T1000 (cell line): ENCODE measurements at regions not wholly inside any gene's neighbourhood (a gene's known extent, or its start where the extent isn't known, plus 50 kb on each side); places are given as distances from the start of the nearest gene placed in this dataset.

Experiments used
- DNase-seq: peaks from one replicate; lab custom pipeline; 2025; ENCODE audit warnings: mixed read lengths; lab: John Stamatoyannopoulos, UW

DNA sequence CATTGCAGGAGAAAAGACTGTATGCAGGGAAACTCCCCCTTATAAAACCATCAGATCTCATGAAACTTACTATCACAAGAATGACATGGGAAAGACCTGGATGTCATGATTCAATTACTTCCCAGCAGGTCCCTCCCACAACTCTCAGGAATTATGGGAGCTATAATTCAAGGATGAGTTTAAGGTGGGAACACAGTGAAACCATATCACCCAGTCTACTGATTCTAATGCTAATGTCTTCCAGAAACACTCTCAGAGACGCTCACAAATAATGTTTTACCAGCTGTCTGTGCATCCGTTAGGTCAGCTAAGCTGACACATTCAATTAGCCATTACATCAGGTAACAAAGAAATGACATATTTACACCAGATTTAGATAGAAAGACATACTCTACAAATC, 637.9 kb downstream of the NLGN4Y start:
- no peak for DNase-seq

DNA sequence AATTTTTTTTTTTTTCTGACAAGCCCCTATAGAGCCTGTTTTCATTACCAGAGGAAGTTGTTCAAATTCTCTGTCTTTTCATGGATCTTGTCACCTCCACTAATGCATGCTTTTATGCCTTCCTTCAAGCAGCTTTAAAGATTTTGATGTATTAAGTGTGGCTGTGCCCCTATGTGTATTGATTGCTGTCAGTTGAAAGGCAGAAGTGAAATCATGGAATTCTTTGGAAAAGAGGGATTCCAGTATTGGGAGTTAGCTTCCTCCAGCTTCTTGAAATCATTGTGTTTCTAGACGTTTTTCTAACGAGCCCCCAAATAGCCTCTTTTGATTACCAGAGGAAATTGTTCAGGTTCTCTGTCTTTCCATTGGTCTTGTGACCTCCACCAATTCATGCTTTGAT, 655.6 kb downstream of the NLGN4Y start:
- no peak for DNase-seq

DNA sequence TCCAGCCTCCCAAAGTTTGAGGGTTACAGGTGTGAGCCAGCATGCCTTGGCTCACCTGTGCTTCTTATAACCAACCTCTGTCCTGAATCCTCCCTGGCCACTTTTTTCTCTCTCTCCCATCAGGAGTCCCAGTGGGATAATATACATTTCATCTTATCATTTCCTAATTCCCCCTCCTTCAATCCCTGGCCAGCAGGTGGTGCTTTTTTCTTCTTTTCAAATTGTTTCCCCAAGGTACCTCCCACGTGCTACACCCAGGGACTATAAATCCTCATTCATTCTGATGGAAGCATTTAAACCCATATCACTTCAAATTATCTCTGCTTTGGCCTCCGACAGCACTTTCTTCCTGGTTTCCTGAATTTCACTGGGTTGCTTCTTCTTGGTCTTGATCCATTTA, 704.7 kb downstream of the NLGN4Y start:
- DNase-seq: no peak

DNA sequence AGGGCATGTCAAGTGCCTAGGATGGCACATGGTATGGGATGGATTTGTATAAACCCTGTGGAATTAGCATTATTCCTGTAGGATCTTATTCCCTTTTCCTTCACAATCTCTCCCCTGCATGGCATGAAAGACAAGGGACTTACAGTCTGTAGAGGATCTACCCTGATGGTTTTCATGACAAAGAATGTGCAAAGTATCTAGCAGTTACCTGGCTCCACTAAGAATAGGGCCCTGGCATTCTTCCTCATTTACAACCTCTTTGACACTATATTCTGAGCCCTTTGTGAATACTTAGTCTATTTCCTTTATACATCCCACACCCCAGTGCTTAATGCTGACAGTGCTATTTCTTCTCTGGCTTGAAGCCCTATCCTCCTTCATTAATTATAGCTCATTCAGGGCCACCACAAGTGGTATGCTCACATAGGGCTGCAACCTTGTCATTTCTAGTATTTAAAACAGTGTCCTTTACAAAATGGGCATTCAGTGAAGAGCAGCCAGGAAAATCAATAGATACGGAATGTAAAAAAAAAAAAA, 715.3 kb downstream of the NLGN4Y start:
- DNase-seq: no peak

DNA sequence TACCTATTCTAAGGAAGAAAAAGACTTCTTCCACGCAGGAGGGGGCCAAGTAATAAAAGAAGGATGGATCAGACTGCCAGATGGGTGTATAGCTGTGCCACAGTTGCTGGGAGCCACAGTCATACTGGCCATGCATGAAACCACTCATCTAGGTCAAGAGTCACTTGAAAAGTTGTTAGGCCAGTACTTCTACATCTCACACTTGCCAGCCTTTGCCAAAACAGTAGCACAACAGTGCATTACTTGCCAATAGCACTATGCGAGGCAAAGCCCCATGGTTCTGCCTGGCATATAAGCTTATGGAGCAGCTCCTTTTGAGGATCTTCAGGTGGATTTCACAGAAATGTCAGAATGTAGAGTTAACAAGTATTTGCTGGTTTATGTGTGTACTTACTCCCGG, 735.0 kb downstream of the NLGN4Y start:
- no peak for DNase-seq

DNA sequence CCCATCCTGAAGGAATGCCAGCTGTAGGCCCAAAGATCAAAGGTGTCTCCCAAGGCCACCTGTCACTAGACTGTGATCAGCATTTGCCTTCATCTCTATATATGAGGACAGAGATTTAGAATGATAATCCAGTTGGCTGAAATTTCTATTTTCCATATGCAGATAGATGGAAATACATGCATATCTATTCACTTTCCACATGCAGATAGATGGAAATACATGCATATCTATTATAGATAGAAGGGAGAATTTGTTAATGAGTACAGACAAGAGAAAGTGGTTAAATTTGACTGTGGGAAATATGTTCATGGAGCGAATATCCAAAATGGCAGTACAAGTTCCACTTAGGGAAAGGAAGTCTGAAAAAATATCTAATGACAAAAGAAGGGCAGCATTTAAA, 762.2 kb downstream of the NLGN4Y start:
- DNase-seq: no peak

DNA sequence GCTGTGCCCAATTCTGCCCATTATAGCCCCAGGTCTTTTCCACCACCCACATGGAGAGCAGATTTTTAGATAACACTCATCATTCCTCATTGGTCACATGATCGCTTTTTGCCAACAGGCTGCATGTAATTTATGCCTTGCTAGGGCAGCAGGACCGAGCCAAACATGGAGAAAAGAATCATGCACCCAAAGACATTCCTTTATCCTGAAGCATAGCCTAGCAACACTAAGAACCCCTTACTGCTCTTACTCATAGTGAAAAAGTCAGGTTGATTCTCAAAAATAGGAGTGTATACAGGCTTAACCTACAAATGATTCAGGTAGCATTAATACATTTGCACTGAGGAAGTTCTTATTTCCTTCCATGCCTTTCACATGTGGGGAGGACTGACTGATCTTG, 765.5 kb downstream of the NLGN4Y start:
- peak; percentile 0 for DNase-seq

DNA sequence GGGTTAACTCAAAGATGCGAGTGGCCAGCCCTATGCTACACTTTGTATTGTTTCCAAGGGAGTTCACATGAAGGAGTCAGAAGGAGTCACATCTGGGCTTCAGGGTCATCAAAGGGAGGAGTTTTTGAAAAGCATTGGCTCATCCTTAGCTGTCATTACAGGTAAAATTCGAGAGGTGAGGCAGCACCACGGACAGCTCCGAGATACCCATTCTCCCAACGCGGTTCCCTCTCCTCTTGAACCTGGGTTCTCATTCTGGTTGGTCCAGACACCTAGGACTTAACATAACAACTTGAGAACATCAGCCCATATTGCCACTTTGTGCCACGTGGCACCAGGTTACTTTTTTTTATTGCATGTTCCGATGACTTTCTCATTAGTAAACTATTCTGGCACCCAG, 768.6 kb downstream of the NLGN4Y start:
- DNase-seq: no peak

DNA sequence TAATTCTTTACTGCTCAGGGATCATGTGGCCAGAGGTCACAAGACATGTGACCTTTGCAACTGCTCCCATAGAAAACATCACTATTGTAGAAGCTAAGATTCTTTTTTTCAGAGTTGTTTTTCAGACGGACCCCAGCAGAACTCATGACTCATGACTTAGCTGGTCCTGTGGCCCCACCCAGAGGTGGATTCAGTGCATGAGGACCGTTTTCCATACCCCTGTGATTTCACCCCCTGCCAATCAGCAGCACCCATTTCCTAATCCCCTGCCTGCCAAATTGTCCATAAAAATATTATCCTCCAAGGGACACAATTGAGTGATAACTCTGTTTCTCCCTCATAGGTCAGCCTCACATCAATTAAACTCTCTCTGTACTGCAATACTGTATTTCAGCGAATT, 777.5 kb downstream of the NLGN4Y start:
- no peak for DNase-seq

DNA sequence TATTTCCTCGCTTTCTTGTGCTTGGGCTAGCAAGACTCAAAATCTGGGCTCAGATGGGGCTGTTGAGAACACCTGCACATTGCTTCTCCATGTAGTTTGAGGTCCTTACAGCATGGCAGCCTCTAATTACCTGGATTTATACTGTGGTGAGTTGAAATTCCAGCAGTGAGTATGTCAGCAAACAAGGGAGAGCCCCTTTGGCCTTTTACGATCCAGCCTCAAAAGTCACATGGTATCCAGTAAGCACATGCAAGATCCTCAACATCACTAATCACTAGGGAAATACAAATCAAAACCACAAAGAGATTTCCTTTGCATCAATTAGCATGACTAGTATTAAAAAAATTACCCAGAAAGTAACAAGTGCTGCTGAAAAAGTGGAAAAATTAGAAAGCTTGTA, 787.8 kb downstream of the NLGN4Y start:
- no peak for DNase-seq

DNA sequence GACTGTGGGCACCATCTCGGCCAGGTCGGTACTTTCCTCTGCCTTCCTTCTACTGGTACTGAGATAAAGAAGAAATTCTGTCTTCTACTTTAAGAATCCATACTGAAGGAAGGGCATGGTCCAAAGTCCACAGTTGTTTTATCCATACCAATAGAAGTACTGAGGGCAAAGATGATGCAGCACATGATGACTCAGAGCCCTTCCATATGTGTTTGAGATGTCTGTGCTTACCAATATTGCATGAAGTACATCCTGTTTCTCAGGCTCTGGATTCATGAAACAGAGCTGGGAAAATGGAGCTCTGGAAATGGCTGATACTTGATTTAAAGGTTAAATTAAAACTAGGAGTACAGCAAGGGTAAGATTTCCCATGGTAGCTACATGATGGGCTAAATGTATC, 799.9 kb downstream of the NLGN4Y start:
- DNase-seq: no peak

DNA sequence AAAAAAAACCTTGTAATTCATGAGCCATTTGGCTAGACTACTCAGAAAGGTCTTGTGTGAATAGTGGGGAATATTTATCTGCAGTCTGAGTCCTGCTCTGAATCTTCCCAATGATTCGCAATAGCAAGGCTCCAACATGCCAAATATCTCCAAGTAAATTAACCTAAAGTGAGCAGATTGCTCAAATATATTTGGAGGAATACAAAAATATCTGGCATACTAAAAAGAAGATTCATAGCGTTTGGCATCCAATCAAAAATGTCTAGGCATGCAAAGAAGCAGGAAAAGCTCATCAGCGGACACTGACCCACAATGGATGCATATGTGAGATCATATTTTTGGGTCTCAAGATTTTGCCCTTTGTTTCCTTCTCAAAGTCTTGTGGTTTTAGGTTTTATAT, 800.9 kb downstream of the NLGN4Y start:
- DNase-seq: no peak

DNA sequence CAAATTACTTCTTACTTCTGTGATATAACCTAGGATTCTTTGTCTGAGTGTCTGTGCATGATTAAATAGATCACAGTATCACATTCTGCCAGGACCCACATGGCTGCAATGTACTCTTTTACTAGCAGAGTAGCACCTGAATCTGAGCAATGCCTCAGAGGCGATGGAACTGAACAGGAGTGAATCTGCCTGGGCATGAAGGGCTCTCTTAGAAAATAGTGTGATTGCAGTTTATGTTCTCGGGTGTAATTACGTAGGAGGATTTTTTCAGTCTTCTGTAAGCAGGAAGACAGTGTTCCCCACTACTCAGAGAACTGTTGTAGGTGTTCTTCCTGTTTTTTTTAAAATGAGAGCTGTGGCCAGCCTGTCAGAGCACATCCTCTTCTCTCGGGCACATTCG, 802.3 kb downstream of the NLGN4Y start:
- no peak for DNase-seq

DNA sequence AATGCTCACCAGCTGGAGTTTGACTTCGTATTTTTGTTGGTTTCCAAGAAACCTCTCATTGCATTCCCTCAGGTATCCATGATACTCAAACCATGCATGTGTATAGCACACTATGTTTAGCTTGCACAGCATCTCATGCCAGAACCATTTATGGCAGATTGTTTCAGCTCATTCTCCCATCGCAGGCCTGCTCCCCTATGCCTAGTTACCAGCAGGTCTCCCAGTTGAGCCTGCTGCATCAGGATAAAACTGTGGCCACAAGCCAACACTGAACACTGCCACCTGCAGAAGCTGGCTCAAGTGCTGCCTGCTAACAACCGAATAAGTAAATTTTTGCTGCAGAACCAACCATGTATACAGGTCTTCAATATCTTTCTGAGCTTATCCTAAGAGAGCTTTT, 804.5 kb downstream of the NLGN4Y start:
- no peak for DNase-seq

DNA sequence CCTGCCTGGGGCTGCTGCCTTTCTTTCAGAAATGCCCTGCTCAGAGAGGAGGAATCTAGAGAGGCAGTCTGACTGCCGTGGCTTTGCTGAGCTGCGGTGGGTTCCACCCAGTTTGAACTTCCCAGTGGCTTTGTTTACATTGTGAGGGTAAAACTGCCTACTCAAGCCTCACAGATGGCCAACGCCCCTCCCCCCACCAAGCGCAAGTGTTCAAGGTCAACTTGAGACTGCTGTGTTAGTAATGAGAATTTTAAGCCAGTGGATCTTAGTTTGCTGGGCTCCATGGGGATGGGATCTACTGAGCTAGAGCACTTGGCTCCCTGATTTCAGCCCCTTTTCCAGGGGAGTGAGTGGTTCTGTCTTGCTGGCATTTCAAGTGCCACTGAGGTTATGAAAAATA, 819.2 kb downstream of the NLGN4Y start:
- no peak for DNase-seq

DNA sequence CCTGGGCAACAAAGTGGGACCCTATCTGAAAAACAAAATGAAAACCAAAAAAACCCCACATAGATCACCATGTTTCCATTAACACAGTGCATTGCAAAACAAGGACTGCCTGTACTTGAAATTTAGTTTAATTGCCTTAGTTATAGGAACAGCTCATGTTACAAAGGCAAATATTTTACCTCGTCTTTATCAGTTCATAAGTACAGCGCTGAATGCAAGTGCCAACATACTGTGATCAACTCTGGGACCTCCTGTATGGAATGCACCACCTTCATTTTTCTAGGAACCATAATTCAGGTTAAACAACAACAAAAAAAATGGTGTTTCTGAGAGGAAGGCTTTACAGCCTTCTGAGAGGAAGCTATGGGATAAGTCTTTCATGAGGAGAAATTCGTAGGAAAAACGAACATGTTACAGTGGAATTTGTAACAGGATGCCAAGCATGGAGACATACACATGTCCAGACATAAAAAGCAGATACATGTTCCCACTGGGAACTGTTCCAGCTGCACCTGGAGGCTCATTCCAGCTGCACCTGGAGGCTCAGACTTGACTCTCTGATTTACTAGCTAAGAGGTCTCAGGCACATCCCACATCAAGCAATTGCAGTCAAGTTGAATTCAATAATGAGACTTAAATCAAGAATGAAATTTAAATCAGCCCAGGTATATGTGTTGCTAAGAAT, 821.3 kb downstream of the NLGN4Y start:
- no peak for DNase-seq

DNA sequence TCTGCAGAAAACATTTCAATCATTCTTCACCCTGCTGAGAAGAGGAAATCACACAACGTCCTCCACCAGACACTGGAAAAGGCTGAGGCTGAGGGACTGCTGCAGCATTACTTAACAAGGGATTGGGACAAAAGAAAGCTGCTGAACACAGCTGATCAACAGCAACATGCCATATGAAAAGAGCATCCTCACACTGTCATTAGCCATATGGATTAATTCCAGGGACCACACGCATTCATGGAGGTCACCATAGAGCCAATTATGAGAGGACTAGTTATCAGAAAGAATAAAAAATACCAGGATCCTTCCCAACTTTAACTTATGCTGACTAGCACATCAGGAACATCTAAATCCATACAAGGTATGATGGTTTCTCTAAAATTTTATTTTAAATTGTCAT, 825.0 kb downstream of the NLGN4Y start:
- DNase-seq: no peak

DNA sequence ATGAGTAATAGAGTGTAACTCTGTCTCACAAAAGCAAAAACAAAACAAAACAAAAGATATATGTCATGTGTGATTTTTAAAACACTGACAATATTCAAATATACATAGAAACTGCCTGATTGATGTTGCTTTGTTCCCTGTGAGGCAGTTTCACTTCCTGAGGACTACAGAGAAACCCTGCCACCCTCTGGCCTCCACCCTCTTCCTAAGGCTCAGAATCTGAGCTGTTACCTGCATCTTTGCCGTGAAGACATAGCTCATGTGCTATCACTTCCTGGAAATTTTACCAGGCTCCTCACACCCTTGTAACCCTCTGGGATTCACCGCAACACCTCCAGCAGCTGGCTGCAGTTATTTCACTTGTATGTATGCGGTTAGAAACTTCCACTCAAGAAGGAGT, 831.0 kb downstream of the NLGN4Y start:
- no peak for DNase-seq

DNA sequence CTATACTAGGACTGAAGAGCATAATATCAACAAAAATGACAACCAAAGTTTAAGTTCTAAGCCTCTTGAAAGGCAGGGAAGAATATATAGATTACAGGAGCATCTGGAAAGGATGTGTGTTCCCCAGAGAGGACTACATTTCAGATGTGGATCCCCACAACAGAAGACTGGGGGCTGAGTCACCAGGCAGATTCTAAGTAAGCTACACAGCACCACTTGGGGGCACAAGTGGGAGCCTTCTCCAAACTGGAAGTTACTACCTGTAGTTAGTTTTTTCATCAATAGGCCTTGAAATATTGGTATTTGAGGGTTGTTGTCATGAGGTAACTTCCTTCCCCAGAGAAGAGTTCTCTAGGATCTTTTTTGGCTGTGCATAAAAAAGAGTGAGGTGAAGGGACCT, 836.1 kb downstream of the NLGN4Y start:
- DNase-seq: peak; percentile 0

DNA sequence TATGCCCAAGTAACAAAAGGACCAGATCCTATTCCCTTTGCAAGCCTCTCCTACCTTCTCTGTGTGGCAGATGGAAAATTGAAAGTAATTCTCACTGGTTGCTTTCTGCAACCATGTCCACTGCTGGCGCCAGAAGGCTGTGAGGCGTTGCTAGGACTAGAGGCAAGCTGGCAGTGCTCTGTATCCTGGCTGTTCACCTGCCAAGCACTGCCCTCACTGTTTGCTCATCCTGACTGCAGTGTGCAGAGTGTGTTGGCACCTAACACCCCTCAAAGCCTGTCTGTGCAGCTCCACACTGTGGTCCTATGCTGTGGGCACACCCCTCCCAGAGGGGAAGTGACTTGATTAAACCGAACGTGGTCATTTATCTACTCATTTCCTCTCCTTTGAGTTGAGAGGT, 840.7 kb downstream of the NLGN4Y start:
- no peak for DNase-seq

DNA sequence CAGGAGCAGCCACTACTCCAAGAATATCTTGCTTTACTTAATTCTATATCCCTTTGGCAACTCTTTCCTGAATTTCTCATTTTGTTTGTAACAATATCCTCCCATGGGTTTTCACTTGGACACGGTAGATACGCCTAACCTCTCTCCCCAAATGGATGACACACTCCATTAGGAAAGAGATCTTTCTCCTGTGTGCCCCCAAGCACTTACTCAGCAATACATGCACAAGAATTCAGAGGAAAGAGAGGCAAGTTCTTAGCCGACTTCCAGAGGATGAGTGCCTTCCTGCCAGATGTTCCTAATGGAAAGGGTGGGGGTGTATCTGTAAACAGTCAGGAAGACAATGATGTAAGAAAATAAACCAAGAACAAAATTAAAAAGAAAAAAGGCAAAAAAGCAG, 844.5 kb downstream of the NLGN4Y start:
- DNase-seq: no peak

DNA sequence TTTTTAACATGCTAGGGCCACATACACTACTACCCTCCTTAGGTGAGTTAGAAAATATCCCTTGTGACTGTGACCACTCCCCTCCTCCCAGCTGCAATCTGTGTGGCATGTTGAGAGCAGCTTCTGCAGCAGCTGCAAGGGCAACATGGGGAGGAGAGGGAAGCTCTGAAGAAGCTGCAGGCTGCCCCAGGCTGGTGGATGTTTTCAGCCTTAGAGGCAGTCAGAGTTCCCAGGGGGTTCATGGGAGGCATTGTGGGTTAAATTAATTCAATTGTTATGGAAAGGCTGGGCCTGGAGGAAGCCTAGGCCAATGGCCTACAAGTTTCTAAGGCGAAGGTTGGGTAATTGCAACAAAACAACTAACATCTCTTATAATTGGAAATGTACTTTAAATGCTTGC, 860.8 kb downstream of the NLGN4Y start:
- no peak for DNase-seq

DNA sequence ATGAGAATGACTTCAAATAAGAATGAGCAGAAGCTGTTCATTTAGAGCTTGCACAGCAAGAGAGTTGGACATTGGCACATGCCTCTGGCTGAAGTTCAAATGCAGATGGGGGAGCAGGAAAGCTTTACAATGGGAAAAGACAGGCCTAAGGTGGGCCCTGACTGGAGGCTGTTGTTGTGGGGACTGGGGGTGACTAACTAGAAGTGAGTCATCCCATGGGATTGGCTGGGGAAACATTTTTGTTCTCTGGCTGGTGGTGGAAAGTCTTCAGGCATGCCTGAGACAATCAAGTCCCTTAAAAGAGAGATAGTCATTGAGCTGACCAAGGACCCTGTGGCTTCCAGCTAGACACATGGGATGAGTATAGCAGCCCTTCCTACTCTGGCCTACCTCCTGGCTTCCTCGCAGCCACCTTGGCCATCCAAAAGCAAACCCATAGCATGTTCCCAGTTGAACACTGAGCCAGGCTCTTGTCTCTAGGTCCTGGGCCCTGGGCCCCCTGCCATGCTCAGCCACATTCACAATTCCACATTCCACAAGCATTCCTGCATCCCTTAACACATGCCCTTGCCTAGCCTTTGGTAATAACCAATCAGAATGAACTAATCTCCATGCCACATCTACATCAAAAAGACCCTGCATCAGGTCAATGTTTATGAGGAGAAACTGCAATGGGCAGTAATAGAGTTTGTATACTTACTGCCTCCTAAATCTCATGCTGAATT, 873.4 kb downstream of the NLGN4Y start:
- DNase-seq: no peak

DNA sequence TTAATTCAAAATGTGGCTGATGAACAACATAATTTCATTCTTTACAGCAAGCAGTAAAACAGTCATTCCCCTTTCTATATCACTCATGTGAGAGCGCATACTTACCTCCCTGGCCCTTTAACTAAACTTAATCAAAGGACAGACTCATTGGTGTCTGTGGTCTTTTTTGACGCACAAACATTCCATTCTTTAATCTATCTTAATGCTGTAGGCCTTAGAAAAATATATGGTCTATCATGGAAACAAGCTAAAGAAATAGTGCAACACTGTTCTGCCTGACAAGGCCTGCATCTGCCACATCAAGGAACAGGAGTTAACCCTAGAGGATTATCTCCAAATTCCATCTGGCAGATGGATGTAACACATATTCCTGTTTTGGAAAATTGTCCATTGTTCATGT, 878.1 kb downstream of the NLGN4Y start:
- DNase-seq: no peak
